ENCODE measurements at regions not wholly inside any gene's neighbourhood (a gene's known extent, or its start where the extent isn't known, plus 50 kb on each side); places are given as distances from the start of the nearest gene placed in this dataset.

DNA sequence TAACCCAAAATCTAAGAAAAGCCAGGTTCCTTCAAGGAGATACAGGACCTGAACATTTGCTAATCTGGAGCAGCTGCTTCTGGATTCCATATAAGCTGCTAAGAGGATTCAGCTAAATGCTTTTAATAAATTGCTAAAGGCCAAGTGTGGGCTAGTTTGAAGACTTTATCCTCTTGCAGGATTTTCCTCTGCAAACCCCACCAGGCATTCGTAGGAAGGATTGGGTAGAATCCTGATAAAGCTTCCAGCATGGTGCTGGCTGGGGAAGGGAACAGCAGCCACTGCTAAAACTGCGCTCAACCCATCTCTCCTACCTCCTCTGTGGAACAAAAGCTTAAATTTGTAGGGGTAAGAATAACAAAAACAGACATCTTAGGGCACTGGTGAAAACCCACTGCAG, 61.3 kb upstream of the TAB3 start:
- TF ChIP-seq FOXM1 (IDR thresholded peaks at IDR 0.05; ENCODE audit: borderline replicate concordance, low read depth) (no peak), NFIC (IDR thresholded peaks at IDR 0.05) (no peak), TCF12 (IDR thresholded peaks at IDR 0.05; ENCODE audit: low read depth) (no peak), EGR1 (IDR thresholded peaks at IDR 0.05) (no peak), CEBPB (IDR thresholded peaks at IDR 0.05) (no peak), RAD21 (IDR thresholded peaks at IDR 0.05; ENCODE audit: low read depth) (no peak), EP300 (IDR thresholded peaks at IDR 0.05; ENCODE audit: borderline replicate concordance) (no peak), TEAD4 (IDR thresholded peaks at IDR 0.05) (no peak), ZBTB7A (IDR thresholded peaks at IDR 0.05; ENCODE audit: low read depth) (no peak), TAF1 (IDR thresholded peaks at IDR 0.05; ENCODE audit: low read depth) (no peak), CREB1 (IDR thresholded peaks at IDR 0.05; ENCODE audit: low read depth) (no peak), YY1 (IDR thresholded peaks at IDR 0.05; ENCODE audit: low read depth) (no peak)
- TF ChIP-seq, protein P1, sequence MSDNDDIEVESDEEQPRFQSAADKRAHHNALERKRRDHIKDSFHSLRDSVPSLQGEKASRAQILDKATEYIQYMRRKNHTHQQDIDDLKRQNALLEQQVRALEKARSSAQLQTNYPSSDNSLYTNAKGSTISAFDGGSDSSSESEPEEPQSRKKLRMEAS (IDR thresholded peaks at IDR 0.05), result no peak
- TF ChIP-seq, protein P2, sequence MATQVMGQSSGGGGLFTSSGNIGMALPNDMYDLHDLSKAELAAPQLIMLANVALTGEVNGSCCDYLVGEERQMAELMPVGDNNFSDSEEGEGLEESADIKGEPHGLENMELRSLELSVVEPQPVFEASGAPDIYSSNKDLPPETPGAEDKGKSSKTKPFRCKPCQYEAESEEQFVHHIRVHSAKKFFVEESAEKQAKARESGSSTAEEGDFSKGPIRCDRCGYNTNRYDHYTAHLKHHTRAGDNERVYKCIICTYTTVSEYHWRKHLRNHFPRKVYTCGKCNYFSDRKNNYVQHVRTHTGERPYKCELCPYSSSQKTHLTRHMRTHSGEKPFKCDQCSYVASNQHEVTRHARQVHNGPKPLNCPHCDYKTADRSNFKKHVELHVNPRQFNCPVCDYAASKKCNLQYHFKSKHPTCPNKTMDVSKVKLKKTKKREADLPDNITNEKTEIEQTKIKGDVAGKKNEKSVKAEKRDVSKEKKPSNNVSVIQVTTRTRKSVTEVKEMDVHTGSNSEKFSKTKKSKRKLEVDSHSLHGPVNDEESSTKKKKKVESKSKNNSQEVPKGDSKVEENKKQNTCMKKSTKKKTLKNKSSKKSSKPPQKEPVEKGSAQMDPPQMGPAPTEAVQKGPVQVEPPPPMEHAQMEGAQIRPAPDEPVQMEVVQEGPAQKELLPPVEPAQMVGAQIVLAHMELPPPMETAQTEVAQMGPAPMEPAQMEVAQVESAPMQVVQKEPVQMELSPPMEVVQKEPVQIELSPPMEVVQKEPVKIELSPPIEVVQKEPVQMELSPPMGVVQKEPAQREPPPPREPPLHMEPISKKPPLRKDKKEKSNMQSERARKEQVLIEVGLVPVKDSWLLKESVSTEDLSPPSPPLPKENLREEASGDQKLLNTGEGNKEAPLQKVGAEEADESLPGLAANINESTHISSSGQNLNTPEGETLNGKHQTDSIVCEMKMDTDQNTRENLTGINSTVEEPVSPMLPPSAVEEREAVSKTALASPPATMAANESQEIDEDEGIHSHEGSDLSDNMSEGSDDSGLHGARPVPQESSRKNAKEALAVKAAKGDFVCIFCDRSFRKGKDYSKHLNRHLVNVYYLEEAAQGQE (IDR thresholded peaks at IDR 0.05; ENCODE audit: low read depth), result no peak
- TF ChIP-seq, protein P3, sequence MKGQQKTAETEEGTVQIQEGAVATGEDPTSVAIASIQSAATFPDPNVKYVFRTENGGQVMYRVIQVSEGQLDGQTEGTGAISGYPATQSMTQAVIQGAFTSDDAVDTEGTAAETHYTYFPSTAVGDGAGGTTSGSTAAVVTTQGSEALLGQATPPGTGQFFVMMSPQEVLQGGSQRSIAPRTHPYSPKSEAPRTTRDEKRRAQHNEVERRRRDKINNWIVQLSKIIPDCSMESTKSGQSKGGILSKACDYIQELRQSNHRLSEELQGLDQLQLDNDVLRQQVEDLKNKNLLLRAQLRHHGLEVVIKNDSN (IDR thresholded peaks at IDR 0.05), result no peak

DNA sequence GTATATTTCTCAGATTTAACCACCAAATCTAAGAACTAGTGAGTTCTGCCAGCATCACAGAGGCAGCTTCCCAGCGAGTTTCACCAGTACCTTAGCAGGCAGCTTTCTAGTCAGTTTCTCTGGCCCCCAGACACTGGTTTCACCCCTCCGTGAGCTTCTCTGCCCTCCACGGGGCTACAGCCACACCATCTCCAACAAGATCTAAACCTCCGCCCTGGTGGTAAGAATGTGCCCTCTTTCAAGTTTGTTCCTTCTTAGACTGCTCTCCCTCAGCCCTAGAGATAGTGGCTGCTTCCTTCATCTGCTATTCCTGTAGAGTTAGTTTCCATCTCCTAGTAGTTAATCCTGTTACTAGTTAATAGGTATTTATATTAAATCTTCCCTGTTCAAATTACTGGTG, 60.5 kb upstream of the TAB3 start:
- TF ChIP-seq EGR1 (IDR thresholded peaks at IDR 0.05), result no peak
- no peak for TF ChIP-seq CREB1 (IDR thresholded peaks at IDR 0.05; ENCODE audit: low read depth)
- TF ChIP-seq TCF12 (IDR thresholded peaks at IDR 0.05; ENCODE audit: low read depth), result no peak
- TF ChIP-seq, protein P3 (IDR thresholded peaks at IDR 0.05), result no peak
- TF ChIP-seq CEBPB (IDR thresholded peaks at IDR 0.05), result no peak
- TF ChIP-seq NFIC (IDR thresholded peaks at IDR 0.05), result no peak
- TF ChIP-seq YY1 (IDR thresholded peaks at IDR 0.05; ENCODE audit: low read depth), result no peak
- TF ChIP-seq, protein P1 (IDR thresholded peaks at IDR 0.05), result no peak
- no peak for TF ChIP-seq RAD21 (IDR thresholded peaks at IDR 0.05; ENCODE audit: low read depth)
- no peak for TF ChIP-seq TAF1 (IDR thresholded peaks at IDR 0.05; ENCODE audit: low read depth)
- TF ChIP-seq ZBTB7A (IDR thresholded peaks at IDR 0.05; ENCODE audit: low read depth), result no peak
- no peak for TF ChIP-seq EP300 (IDR thresholded peaks at IDR 0.05; ENCODE audit: borderline replicate concordance)
- TF ChIP-seq, protein P2 (IDR thresholded peaks at IDR 0.05; ENCODE audit: low read depth), result no peak
- no peak for TF ChIP-seq TEAD4 (IDR thresholded peaks at IDR 0.05)
- no peak for TF ChIP-seq FOXM1 (IDR thresholded peaks at IDR 0.05; ENCODE audit: borderline replicate concordance, low read depth)

DNA sequence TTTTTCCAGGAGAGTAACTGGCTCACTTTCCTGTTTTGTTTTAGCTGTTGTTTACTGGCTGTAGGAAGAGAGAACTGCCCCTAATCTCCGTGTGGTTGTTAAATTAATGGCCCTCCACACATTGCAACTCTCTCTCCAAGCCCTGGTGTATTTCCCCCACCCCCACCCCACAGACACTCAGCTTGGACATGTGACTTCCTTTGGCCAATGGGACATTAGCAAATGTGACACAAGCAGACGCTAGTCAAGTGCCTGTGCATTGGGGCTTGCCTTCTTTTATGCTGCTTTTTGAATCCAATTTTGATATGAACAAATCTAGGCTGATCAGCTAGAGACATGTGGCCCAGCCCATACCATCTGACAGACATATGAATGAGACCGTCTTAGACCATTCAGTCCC, 59.6 kb upstream of the TAB3 start:
- TF ChIP-seq TCF12 (IDR thresholded peaks at IDR 0.05; ENCODE audit: low read depth) (no peak), TAF1 (IDR thresholded peaks at IDR 0.05; ENCODE audit: low read depth) (no peak), ZBTB7A (IDR thresholded peaks at IDR 0.05; ENCODE audit: low read depth) (no peak), NFIC (IDR thresholded peaks at IDR 0.05) (no peak), CREB1 (IDR thresholded peaks at IDR 0.05; ENCODE audit: low read depth) (no peak)
- TF ChIP-seq, protein P2 (IDR thresholded peaks at IDR 0.05; ENCODE audit: low read depth), result no peak
- TF ChIP-seq, protein P3 (IDR thresholded peaks at IDR 0.05), result peak; percentile 19; the same call in 1 of the 2 replicates

DNA sequence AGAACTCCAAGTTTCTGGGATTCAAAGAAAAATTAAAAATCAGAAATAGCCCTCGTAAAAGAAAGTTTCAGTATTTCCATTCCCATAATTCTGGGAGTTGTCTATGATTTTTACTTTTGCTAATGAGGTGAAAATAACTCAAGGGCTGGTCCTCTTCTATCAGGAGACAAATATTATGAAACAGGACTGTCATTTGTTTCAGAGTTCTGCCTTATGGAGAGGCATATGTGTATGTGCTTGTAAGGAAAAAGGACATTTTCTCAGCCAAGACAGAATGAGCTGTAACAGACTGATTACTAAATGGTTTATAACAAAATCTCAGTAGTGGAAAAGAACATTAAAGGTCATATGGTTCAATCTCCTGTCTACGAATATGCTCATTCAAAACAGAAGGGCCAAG, 59.0 kb upstream of the TAB3 start:
- no peak for TF ChIP-seq RAD21 (IDR thresholded peaks at IDR 0.05; ENCODE audit: low read depth)
- TF ChIP-seq, protein P1 (IDR thresholded peaks at IDR 0.05), result no peak
